Aorta (tissue), 5 donors: ENCODE measurements at regions not wholly inside any gene's neighbourhood (a gene's known extent, or its start where the extent isn't known, plus 50 kb on each side); places are given as distances from the start of the nearest gene placed in this dataset.

Source experiments
- ATAC-seq: fragments of 200-7000 bp; cut with Tn5 transposase; one replicate; pipeline ENCODE4 v1.9.1; 2022; ENCODE audit warnings: moderate library complexity; ENCODE audit not compliant: low FRiP score
- DNase-seq, 2 donors: peaks; one replicate each; pipeline ENCODE4 v3.0.0-alpha.2; 2020
- H3K27ac ChIP-seq, 2 donors: one replicate each; pipeline ENCODE4 v1.5.1; 2013; ENCODE audit warnings: low read length in 2 of 2, mild to moderate bottlenecking in 2 of 2, moderate library complexity in 2 of 2, control low read depth in 1 of 2, inconsistent platforms in 1 of 2, low read depth in 1 of 2
- H3K27me3 ChIP-seq, 2 donors: one replicate each; pipeline ENCODE4 v1.6.1; 2013; ENCODE audit warnings: control low read depth in 1 of 2, low read length in 1 of 2, mild to moderate bottlenecking in 1 of 2, moderate library complexity in 1 of 2; ENCODE audit not compliant: insufficient read depth in 2 of 2, control insufficient read depth in 1 of 2
- H3K36me3 ChIP-seq, 2 donors: one replicate each; pipeline ENCODE4 v1.6.1; 2013; ENCODE audit warnings: control low read depth in 1 of 2, low read length in 1 of 2, mild to moderate bottlenecking in 1 of 2; ENCODE audit not compliant: insufficient read depth in 2 of 2, control insufficient read depth in 1 of 2
- H3K4me1 ChIP-seq, 2 donors: one replicate each; pipeline ENCODE4 v1.6.1; 2013; ENCODE audit warnings: low read length in 2 of 2, control low read depth in 1 of 2, mild to moderate bottlenecking in 1 of 2, moderate library complexity in 1 of 2; ENCODE audit not compliant: insufficient read depth in 2 of 2, control insufficient read depth in 1 of 2
- H3K4me3 ChIP-seq, 2 donors: one replicate each; pipeline ENCODE4 v1.5.1; 2013; ENCODE audit warnings: low read length in 2 of 2, control low read depth in 1 of 2, mild to moderate bottlenecking in 1 of 2
- H3K9me3 ChIP-seq: one replicate; pipeline ENCODE4 v1.6.1; 2013; ENCODE audit warnings: mild to moderate bottlenecking, low read length; ENCODE audit not compliant: control insufficient read depth
- WGBS, 2 donors: extraction: QIAGEN DNeasy Blood & Tissue Kit; methylation state at CpG; one replicate each; pipeline ENCODE4 v1.1.7; 2013; 5-methylcytosine and 5-hydroxymethylcytosine counted together
- intact Hi-C, 2 donors: fragments of 100-400 bp; cut with DNase I; formaldehyde crosslinking; loops; one replicate each; pipeline versions ENCODE4 v1.14.2 to v1.15.0; 2022
- donor health status: healthy with polysubstance abuse.
- donor health status: Bipolar disorder and iron deficiency.
- donor health status: DM: no; HTN: no; CAD: no.
- donor health status: DM: no; HTN: no; CAD: no.
- donor health status: DM: yes; HTN: yes; CAD: no.

DNA sequence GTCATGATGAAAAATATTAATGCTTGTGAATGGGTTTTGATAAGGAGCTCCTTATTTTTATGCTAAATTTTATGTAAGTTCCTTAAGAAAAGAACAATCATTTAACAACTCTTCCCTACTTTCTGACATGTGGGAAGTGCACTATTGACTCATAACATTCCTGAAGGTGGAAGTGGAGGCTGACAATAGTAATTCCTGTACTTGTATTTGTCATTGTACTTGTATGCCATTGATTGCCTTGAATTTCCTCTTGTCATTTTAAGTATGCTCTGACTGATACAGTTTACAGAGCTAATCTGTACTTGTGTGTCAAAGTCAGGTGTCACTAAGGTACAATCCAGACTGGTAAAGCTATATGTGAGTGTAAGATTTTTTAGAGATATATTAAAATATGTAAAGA, 440.0 kb downstream of the SLC16A7 start:
- Histone ChIP-seq H3K4me3 (no peak overlapping the region), H3K36me3 (no peaks in the 10 kb centered on the region), H3K27me3 (no peaks in the 10 kb centered on the region), H3K27ac (no peak overlapping the region), H3K9me3 (peaks cover 1% of the 10 kb centered on the region), H3K4me1 (no peaks in the 10 kb centered on the region)
- ATAC-seq: no peak
- intact Hi-C loops: no loop called here
- no peak for DNase-seq

DNA sequence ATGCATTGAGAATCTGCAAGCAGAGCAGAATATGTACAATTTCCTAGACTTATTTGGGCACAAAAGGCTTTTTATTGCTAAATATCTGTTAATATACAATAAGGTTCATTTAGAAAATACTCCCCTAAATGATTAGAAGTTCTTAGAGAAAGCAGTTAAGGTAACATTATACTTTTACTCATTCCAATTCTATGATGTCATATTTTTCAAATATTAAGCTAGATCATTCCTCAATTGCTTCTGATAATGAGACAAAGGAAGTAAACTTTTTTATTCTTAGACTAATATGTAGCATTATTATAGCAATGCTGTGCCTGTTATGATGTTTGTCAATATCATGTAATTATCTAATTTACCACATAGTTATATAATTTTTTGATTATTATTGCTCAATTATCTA, 447.0 kb downstream of the SLC16A7 start:
- ATAC-seq (no peak), DNase-seq (no peak)
- Histone ChIP-seq H3K36me3 (no peaks in the 10 kb centered on the region), H3K27me3 (no peaks in the 10 kb centered on the region), H3K4me3 (no peak overlapping the region), H3K4me1 (no peaks in the 10 kb centered on the region), H3K9me3 (no peaks in the 10 kb centered on the region), H3K27ac (no peak overlapping the region)
- intact Hi-C loops: no loop called here

DNA sequence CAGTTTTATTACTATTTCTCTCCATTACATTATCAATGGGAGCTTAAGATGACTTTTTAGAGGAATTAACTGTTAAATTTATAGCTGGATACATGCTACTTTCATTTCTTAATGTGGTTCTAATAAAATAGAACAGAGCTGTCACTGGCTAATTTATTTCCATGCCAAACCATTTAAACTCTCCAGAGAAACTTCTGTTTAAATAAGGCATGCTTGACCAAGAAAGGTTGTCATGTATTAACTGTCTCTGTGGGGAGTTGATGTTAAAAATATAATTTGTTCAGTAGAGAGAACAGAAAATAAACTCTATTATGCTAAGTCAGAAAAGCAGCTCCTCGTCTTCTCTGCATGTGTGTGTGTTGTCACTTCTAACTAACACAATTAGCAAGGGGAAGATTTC, 447.4 kb downstream of the SLC16A7 start:
- H3K4me3 ChIP-seq: no peak overlapping the region
- no peaks in the 10 kb centered on the region for H3K36me3 ChIP-seq
- no peaks in the 10 kb centered on the region for H3K9me3 ChIP-seq
- H3K27me3 ChIP-seq: no peaks in the 10 kb centered on the region
- no peak overlapping the region for H3K27ac ChIP-seq
- 3% methylated on average over 1 of the region's 1 CpG for WGBS, 2 donors
- ATAC-seq: no peak
- no peak for DNase-seq
- intact Hi-C loops: no loop called here
- H3K4me1 ChIP-seq: no peaks in the 10 kb centered on the region

DNA sequence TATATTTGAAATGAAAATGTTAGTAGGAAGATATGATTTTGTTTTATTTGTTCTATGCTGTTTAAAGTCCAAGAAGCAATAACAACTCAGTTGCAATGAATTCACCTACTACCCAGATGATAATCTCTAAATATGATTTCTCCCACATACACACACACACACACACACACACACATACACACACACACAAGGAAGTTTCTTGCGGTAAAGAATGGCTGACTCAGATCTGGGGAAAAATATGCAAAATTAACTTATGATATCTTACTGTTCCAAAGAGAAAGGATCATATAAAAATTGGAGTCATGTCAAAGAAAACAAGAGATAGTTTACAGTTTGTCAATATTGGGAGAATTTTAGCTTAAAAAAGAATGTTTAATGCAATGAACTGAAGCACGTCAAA, 456.7 kb downstream of the SLC16A7 start:
- no peak for ATAC-seq
- intact Hi-C loops: no loop called here
- no peaks in the 10 kb centered on the region for H3K9me3 ChIP-seq
- no peaks in the 10 kb centered on the region for H3K36me3 ChIP-seq
- H3K4me3 ChIP-seq: no peak overlapping the region
- H3K27me3 ChIP-seq: no peaks in the 10 kb centered on the region
- no peak overlapping the region for H3K27ac ChIP-seq
- 51 to 53% methylated on average over 2 of the region's 2 CpGs for WGBS, 2 donors
- no peak for DNase-seq
- no peaks in the 10 kb centered on the region for H3K4me1 ChIP-seq

DNA sequence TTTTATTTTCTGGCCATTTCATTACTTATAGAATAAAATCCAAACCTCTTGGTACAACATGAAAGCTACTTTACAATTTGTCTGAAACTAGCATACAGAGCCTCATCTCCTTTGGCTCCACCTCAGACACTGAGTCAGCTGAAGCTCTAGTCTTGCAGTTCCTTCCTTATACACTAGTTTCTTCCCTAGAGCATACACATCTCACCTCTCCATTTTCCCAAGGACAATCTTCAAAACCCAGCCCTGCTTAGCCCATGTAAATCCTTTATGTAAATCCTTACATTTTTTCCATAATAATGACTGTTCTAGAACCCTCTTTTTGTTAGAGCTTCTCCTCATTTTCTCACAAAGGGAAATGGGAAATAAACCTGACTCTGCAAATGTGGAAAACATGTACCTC, 463.4 kb downstream of the SLC16A7 start:
- intact Hi-C loops: no loop called here
- Histone ChIP-seq H3K4me3 (no peak overlapping the region), H3K36me3 (no peaks in the 10 kb centered on the region), H3K4me1 (no peaks in the 10 kb centered on the region), H3K27ac (no peak overlapping the region), H3K27me3 (no peaks in the 10 kb centered on the region), H3K9me3 (peaks cover 1% of the 10 kb centered on the region)
- no peak for ATAC-seq
- no peak for DNase-seq

DNA sequence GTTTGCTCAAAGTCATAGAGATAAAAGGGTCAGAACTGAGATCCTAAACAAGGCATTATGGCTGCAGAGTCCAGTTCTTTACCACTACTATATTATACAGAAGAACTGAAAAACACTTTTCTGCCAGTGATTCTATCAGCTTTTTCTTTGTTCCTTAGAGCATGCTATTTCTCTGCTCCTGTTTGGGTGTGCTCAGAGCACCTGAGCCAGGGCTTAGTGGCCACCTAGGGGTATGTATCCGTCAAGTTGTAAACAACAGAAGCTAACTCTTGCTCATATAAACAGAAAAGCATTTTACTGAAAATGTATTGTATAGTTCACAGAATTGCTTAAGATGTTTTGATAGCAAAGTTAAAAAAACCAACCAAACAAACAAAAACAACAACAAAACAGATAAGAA, 470.8 kb downstream of the SLC16A7 start:
- intact Hi-C loops: no loop called here
- H3K9me3 ChIP-seq: no peaks in the 10 kb centered on the region
- H3K4me3 ChIP-seq: no peak overlapping the region
- H3K27me3 ChIP-seq: no peaks in the 10 kb centered on the region
- DNase-seq: no peak
- no peaks in the 10 kb centered on the region for H3K4me1 ChIP-seq
- ATAC-seq: no peak
- H3K36me3 ChIP-seq: no peaks in the 10 kb centered on the region
- 83 to 92% methylated on average over 1 of the region's 1 CpG for WGBS, 2 donors
- H3K27ac ChIP-seq: no peak overlapping the region

DNA sequence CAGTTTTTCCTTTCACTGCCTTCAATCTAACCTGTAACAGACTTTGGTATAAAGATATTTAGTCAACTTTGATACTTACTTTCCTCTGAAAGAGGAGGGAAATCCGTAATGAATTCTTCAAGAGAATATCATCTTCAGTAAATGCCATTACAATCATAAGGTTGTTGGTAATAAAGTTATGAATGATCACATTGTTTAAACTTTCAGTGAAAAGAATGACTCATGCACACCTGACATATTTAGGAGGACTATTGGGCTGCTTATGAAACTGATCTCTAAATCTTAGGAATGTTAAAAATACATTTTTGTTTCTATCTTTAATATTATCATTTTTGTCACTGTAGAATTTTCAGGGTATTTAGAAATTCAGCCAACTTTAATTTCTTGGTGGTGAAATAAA, 474.7 kb downstream of the SLC16A7 start:
- no peak for ATAC-seq
- no peak for DNase-seq
- Histone ChIP-seq H3K4me3 (no peak overlapping the region), H3K27me3 (no peaks in the 10 kb centered on the region), H3K9me3 (no peaks in the 10 kb centered on the region), H3K27ac (no peak overlapping the region), H3K36me3 (no peaks in the 10 kb centered on the region), H3K4me1 (peaks cover 0 to 2% of the 10 kb centered on the region in 2 donors)
- 87 to 93% methylated on average over 1 of the region's 1 CpG for WGBS, 2 donors
- intact Hi-C loops: no loop called here

DNA sequence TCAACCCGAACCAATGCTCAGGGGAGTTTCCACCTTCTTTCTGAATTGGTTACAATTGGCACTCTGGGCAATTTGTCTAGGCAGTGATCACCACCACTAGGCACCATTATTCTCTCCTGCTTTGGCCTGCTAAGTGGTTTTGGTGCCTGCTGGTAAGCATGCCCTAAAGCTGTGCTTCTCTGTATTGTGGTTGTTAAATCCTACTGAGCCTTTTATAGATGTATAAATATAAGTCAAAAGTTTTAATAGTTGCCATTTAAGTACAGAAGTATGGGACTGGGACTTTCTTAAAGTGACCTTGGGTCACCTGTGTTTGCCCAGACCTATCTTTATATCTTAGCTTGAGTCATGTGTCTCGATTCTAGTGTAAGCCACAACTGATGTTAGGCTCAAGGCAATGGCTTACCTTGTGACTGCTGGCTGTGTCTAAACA, 475.9 kb downstream of the SLC16A7 start:
- H3K36me3 ChIP-seq: no peaks in the 10 kb centered on the region
- peaks cover 0 to 2% of the 10 kb centered on the region in 2 donors for H3K4me1 ChIP-seq
- intact Hi-C loops: no loop called here
- WGBS, 2 donors: 83 to 86% methylated on average over 2 of the region's 2 CpGs
- H3K27ac ChIP-seq: no peak overlapping the region
- no peaks in the 10 kb centered on the region for H3K9me3 ChIP-seq
- no peaks in the 10 kb centered on the region for H3K27me3 ChIP-seq
- ATAC-seq (no peak), DNase-seq (no peak)
- H3K4me3 ChIP-seq: no peak overlapping the region

DNA sequence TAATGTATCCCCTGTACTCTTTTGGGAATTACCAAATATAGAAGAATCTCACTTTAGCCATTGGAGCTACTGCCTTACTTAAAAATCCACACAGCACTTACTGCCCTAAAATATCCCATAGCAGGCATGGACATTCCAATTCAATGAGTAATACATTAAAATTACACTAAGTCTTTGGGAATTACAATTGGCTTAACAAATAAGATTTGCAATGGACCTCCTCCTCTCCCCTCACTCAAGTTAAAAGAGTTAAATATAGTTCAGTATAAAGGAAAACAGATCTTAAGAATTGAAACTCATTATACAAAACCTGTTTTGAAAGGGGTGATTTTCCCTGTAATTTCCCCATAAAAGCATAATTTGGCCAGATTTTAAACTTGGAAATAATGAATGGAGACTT, 477.1 kb downstream of the SLC16A7 start:
- intact Hi-C loops: no loop called here
- H3K27me3 ChIP-seq: no peaks in the 10 kb centered on the region
- no peak overlapping the region for H3K27ac ChIP-seq
- DNase-seq (no peak), ATAC-seq (no peak)
- H3K36me3 ChIP-seq: no peaks in the 10 kb centered on the region
- no peak overlapping the region for H3K4me3 ChIP-seq
- no peaks in the 10 kb centered on the region for H3K9me3 ChIP-seq
- peaks cover 0 to 2% of the 10 kb centered on the region in 2 donors for H3K4me1 ChIP-seq

DNA sequence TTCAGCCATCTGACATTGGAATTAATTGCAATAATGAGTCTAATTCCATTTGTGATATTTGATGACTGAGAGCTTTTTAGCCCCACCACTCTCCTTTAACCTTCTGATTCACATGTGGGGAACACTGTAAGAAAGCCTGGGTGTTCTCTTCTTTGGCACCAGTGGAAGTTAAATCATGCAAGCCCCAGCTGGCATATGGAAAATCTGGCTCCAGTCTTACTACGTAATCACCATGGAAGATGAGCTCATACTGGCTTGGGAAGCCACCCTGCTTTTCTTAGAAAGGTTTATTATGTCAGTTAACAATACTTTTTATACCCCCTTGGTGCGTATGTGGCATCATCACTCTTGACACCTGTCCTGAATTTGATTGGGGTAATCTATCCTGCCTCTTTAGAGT, 479.3 kb downstream of the SLC16A7 start:
- Histone ChIP-seq H3K36me3 (no peaks in the 10 kb centered on the region), H3K4me1 (peaks cover 0 to 2% of the 10 kb centered on the region in 2 donors), H3K27ac (no peak overlapping the region), H3K9me3 (no peaks in the 10 kb centered on the region), H3K27me3 (no peaks in the 10 kb centered on the region), H3K4me3 (no peak overlapping the region)
- intact Hi-C loops: no loop called here
- ATAC-seq: no peak
- DNase-seq: no peak
- 78 to 82% methylated on average over 2 of the region's 2 CpGs for WGBS, 2 donors
